ENCODE measurements at regions not wholly inside any gene's neighbourhood (a gene's known extent, or its start where the extent isn't known, plus 50 kb on each side); places are given as distances from the start of the nearest gene placed in this dataset.

DNA sequence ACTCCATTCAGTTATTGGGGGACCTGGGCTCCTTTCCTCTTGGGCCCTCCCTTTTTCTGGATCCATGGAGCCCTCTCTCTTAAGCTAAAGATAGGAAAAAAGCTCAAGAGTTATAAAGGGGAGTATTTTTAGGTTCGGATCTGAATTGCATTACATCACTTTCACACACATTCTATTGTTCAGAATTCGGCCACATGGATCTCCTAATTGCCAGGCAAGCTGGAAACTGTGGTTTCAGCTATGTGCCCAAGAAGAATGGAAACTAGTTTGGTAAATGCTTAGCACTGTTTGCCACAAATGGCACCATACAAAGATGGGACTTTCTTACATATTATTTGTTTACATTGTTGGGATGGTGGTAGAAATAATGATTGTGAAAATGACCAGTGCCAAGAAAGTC lies 145.6 kb downstream of the LRIG3 start:
- TF ChIP-seq EZH2phosphoT487 (IDR thresholded peaks at IDR 0.05; ENCODE audit: borderline replicate concordance, low read length) = no peak
- TF ChIP-seq, protein P1, sequence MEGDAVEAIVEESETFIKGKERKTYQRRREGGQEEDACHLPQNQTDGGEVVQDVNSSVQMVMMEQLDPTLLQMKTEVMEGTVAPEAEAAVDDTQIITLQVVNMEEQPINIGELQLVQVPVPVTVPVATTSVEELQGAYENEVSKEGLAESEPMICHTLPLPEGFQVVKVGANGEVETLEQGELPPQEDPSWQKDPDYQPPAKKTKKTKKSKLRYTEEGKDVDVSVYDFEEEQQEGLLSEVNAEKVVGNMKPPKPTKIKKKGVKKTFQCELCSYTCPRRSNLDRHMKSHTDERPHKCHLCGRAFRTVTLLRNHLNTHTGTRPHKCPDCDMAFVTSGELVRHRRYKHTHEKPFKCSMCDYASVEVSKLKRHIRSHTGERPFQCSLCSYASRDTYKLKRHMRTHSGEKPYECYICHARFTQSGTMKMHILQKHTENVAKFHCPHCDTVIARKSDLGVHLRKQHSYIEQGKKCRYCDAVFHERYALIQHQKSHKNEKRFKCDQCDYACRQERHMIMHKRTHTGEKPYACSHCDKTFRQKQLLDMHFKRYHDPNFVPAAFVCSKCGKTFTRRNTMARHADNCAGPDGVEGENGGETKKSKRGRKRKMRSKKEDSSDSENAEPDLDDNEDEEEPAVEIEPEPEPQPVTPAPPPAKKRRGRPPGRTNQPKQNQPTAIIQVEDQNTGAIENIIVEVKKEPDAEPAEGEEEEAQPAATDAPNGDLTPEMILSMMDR (IDR thresholded peaks at IDR 0.05; ENCODE audit: low read depth, low read length, poor library complexity, severe bottlenecking) = no peak

Measured in DOHH2 (cell line).